GM23248 (cell line): ENCODE measurements at regions not wholly inside any gene's neighbourhood (a gene's known extent, or its start where the extent isn't known, plus 50 kb on each side); places are given as distances from the start of the nearest gene placed in this dataset.

Source experiments
- EZH2 ChIP-seq: fragments of 200-600 bp; sonication (generic); IDR thresholded peaks from 2 replicates; pipeline ENCODE4 v1.6.1; 2018; ENCODE audit warnings: antibody characterized with exemption, mild to moderate bottlenecking; ENCODE audit not compliant: insufficient read depth, poor library complexity, severe bottlenecking
- EZH2phosphoT487 ChIP-seq: fragments of 200-600 bp; sonication (generic); IDR thresholded peaks from 2 replicates; pipeline ENCODE4 v1.6.1; 2018; ENCODE audit warnings: antibody characterized with exemption, moderate library complexity, mild to moderate bottlenecking, low read depth; ENCODE audit not compliant: insufficient read depth

DNA sequence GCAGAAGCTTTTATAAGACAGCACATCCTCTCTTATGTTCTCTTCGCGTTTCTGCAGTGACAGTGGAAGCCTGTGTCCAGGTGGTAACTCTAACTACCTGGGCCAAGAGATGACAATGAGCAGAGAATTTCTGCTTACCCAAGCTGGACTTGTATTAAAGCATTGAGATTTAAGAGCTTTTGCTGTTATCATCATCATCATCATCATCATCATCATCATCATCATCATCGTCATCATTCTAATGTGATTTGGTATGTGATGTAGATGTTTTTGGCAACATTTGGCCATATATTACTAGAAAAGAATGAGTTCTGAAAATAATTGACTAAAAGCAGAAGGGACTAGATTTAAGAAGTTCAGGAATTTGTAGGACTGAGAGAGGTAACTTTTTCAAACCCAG, 401.3 kb downstream of the BRINP1 start:
- no peak for TF ChIP-seq EZH2
- TF ChIP-seq EZH2phosphoT487, result no peak
